GM19395 (cell line): ENCODE measurements at regions not wholly inside any gene's neighbourhood (a gene's known extent, or its start where the extent isn't known, plus 50 kb on each side); places are given as distances from the start of the nearest gene placed in this dataset.
"Not testable (repeated sequence)": the region's sequence is repeated elsewhere in the genome, so short reads cannot be mapped to it uniquely, and the experiment has no call there.

ENCODE experiments used
- ATAC-seq: cut with Tn5 transposase; IDR thresholded peaks from one replicate; pipeline ENCODE4 v1.9.1; 2021; ENCODE audit warnings: mild to moderate bottlenecking, moderate library complexity; ENCODE audit not compliant: unreplicated experiment

DNA sequence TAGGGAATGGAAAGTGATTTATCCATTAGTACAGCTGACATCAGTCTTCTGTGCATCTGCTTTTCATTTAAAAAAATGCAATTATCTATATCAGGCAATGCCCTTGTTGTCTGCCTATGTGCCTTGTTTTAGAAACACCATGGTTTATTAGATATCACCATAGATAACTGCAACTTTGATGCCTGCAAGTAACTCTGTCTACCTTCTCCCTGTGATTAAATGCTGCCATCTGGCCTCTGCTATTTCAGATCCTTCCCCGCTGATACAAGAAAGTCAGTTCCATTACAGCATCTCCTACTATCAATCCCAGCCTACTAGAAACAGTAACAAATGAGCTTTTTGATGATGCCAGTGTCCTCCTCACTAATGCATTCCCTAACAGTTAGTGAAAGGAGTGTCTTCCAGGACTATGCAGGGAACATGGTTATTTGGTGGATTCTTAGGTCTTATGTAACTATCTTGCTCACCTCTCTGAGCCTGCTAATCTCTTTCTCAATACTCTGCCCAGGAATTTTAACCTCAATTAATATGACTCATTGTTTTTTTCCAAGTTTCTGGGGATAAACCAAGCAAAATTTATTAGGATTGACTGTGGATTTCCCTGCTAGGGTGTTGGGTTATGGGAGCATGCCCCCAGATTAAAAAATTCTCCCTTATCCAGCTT, 444.9 kb downstream of the RAPGEF2 start:
- no peak for ATAC-seq

DNA sequence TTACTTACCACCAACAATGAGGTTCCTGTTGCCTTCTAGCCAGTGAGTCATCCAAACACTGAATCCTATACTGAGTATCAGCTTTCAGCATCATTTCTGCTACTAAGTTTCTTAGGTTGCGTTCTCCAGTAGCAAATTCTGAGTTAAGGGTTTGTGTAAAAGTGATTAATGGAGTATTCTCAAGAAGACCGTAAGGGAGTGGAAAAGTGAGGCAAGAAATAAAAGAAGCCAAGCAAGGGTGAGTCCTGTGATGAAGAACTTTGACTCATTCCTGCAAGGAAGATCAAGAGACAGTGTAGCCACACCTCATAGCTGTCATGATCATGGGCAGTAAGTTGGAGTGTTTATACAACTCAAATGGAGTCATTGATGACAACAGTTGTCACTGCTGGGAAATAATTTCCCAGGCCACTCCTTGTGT, 446.2 kb downstream of the RAPGEF2 start:
- no peak for ATAC-seq

DNA sequence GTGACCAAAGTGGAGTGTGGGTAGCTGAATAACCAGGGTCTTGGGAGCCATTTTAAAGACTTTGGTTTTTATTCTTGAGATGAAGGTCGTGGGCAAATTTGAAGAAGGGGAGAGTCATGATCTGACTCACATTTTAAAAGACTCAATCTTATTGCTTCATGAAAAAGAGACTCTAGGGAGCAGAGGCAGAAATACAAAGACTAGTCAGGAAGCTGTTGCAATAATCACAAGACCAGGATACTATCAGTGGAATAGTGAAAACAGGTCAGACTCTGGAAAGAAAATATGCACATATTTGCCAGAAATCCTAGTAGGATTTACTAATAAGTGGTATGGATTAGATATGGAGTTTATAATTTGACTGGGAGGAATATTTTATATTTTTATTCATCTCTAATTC, 448.4 kb downstream of the RAPGEF2 start:
- ATAC-seq = no peak

DNA sequence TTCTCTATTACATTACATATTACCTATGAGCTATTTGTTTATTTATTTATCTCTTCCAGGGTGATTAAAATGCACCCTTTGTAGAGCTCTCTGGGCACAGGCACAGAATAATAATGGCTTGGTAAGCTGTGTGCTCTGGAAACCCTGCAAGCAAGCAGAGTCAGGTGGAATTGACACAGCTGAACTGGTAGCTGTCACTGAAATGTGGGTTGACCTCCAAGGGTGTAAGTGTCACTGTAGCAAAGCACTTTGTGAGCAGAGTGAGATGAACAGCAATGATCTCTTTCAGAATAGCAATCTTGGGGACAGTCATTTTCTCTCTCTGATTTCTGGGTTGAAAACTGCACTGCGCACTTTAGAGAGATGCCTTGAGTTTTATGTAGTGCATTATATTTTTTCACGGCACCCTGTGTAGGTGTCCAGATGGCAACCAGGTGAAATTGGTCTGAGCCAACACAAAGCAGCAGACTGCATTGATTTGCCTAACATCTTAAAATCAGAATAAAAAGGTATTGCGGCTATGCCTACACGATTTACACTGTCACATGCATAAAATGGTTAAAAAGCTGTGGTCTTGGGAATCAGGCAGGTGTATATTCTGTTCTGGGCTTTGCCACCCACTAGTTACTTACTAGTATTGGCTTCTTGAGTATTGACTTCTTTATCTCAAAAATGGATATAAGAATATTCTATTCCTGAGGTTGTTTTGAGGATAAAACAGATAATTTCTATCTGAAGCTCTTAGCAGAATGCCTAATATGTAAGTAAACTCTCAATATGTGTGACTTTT, 450.3 kb downstream of the RAPGEF2 start:
- no peak for ATAC-seq

DNA sequence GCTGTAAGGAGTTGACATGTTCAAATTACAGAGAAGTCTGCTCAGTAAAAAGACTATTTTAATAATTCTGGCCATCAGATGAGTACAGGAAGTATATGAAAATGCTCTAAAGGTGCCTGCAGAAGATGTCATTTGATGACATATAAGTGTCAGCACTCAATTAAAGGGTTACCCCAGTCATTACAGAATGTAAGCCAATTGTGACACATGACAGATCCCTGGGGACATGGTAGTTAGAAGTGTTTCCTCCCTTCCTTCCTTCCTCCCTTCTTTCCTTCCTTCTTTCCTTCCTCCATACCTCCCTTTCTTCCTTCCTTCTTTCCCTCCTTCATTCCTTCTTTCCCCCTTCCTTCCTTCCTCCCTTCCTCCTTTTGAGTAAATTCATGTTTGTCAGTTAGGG, 453.0 kb downstream of the RAPGEF2 start:
- ATAC-seq = no peak

DNA sequence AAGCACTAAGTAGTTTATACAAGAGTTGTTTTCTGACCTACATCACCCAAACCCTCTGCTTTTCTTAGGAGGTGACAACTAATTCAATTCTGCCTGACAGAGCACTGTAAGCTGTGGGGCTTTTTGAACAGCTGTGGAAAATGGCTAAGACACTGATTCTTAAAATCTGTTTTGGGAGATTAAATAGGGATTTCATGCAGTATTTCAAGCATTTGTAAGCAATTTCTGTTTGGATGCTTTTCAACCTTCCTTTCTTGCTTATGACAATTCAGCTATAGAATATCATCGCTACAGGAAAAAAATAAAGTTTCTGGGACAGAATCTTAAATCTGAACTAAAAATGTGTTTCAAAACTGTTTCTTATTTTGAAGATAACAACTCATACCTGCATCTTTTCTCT, 459.5 kb downstream of the RAPGEF2 start:
- ATAC-seq = no peak

DNA sequence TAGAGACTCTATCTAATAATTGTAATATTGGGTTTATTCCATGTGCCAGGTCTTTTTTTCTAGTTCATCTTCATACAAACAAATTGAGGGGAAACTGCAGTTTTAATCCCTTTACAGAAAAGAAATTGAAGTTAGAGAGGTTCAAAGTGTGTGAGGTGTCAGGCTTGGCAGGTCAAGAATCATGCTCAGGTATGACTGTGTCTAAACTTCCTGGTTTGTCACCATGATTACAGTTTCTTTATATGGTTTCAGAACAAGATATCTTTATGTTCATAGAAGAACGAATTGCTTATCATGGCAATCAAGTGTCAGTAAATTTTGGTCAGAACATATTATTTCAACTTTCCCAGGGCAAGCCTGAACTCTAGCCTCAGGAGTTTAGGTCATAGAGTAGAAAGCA, 460.4 kb downstream of the RAPGEF2 start:
- ATAC-seq = no peak

DNA sequence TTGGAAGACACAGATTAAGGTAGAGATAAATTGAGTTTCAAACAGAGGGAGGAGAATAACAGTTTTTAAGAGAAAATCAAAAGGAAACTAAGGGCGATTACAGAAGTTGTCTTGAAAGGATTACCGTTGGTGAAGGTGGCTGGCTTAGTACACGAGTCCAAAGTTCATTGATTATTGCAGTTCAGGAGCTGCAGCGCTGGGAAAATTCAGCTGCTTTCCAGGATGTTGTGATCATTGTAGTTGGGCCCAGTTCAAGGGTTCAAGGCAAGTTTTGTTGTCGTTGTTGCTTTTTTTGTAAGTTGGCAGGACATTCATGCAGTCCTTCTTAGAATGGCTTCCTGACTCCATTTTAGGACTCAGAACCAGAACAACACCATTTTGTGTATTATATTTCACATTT, 461.7 kb downstream of the RAPGEF2 start:
- ATAC-seq = no peak

DNA sequence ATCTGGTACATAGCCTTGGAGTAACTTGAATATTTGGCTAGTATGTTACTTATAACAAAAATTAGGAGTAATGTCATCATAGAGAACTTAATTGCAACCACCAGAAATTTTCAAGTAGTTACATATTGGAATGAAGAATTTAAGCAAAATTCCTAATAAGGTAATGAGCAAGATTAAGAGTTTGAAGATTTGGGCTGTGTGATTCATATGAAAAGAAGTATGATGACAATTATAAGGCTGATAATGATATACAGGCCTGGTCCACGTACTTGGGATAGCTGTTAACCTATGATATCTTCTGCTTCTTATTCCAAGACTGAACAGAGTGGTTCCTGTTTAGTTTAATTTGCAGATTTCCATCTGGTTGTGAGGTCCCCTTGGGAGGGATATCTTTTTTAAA, 463.9 kb downstream of the RAPGEF2 start:
- no peak for ATAC-seq

DNA sequence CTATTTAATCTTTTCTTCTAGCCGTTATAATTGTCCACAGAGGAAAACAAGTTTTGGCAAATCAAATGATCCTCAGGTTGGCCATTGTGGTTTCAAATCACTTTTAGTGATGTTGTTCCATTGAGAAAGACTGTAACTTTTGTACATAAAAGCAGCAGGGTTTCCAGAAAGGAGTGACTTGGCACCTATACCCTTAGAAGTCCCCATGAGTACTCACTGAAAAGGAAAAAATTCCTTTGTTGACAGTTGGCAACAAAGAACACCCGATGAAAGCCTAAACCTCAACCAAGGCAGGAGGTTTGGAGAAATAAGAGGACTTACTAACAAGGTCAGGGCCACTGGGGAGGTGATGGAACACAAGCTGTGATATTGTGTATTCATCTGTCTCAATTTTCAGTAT, 474.4 kb downstream of the RAPGEF2 start:
- ATAC-seq = no peak

DNA sequence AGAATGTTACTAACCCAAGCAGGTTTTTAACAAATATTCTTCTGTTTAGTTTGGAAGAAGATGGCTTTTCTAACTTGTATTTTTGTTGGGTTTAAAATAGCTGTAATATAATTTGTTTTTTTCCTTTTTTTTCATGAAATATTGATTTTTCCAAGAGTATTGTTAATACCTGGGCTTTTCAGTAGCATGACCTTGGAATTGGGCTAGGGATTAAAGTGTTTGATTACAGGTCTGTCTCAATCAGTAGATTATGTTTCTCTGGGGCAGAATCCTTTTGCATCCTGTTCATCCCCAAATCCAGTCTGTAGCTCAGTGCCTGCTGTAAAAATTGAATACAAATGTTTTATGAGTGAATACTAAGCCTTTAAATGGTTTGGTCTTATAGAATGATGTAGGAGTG, 479.8 kb downstream of the RAPGEF2 start:
- no peak for ATAC-seq

DNA sequence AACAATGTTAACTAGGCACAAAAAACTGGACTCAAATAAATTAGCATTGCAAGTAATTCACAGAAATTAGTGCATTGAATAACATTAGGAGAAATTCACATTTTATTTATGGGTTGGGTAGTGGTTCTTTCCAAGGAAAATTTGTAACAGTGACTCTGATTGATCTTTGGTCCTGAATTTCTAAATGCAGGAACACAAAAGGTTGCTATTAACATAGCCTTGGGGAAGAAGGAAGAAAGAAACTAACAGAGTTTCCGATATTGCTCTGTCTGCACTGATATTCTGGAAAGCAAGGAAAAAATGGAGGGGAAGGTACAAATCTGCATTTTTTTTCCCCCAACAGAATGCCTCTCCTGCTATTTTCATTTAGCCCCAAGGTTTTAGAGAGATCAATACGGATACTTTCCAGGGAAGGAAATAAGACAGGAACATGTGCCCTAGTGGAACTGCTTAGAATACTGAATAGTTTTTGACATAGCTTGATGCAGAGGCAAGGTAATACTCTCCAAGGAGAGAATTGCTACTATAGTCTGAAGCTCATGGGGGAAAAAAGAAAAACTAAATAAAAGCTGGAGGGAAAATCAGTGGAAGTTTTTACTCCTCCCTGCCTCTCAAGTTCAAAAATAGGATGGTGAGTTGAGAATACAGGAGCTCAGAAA, 490.1 kb downstream of the RAPGEF2 start:
- ATAC-seq = no peak

DNA sequence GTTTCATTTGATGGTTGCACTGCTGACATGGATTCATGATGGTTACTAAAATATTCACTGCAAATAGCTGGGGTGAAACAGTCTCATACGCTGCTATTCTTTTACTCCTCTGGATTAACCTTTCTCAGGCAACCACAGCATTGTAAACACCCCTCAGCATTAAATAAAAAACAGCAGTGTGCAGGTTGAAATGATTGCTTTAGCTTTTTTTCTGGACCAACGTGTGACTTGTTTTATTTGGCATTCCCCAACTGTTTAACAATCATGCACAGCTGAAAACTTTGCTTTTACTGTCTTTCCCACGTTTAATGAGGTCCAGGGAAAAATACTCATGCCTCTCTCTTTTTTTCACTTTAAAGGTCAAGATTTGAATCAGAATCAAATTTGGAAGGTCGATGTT, 490.8 kb downstream of the RAPGEF2 start:
- no peak for ATAC-seq

DNA sequence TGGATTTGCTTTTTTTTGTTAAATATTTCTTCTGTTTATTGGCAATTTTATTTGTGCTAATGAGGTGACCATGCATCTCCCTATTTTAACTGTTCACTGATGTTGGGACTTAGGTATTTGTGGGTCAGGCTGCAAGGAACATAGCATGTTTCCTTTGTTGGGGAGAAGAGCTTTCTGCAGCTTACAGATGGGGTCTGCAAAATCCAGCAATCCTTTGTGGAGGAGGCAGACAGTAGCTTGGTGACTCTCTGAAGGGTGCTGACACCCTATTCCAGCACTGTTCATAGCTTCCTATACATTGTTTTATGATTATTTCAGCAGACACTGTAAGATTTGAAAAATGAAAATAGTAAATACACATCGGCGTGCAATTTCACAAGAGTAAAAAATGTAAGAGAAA, 491.7 kb downstream of the RAPGEF2 start:
- ATAC-seq = no peak

DNA sequence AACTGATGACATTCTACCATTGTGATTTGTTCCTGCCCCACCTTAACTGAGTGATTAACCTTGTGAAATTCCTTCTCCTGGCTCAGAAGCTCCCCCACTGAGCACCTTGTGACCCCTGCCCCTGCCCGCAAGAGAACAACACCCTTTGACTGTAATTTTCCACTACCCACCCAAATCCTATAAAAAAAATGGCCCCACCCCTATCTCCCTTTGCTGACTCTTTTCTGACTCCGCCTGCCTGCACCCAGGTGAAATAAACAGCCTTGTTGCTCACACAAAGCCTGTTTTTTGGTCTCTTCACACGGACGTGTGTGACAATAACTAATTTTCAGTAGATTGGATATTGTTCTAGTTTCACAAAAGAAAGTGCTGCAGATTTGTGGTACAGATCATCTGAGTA, 492.2 kb downstream of the RAPGEF2 start:
- ATAC-seq = not testable (repeated sequence)

DNA sequence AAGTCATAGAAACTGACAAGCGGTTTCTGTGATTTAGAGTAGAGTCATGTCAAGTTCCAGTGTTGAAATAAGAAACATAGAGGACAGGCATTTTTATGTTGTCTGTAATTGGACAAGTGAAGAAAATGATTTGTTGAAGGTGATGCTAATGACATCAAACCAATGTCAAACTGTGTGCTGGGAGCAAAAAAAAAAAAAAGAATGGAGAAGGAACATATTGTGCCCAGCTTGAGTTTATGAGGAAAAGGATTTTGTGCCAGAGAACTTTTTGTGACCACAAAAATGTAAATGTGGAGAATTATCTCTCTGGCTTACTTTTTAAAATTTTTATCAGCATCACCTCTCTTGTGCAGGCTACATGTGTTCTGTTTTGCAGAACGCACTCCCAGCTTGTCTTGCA, 495.7 kb downstream of the RAPGEF2 start:
- ATAC-seq = no peak

DNA sequence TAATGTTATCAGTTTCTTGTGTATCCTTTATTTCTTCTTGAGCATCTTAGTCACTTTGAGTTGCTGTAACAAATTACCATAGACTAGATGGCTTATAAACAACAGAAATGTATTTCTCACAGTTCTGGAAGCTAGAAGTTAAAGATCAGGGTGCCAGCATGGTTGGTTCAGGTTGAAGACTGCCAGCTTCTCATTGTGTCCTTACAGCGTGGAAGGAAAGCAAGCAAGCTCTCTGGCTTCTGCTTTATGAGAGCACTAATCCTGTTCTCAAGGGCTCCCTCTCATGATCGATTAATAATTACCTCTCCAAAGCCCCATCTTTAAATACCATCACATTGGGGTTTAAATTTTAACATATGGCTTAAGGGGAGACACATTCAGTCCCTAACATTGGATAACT, 497.2 kb downstream of the RAPGEF2 start:
- no peak for ATAC-seq

DNA sequence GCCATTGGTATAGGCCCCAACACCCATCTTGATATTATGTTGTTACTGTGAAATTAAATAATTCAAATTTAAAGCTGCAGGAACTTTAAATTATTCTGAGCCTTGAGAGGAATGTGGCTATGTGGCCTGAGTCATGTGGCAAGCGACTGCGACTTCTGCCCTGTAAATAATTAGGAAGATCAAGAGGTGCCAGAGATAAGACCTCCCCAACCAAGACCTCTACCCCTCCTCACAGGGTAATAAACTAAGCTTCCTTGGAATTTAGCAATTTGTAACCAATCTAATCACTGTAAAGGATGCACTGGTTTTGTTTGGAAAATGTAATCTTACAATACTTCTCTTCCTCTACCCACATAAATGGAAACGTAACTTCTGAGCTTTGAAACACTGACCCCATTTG, 501.9 kb downstream of the RAPGEF2 start:
- no peak for ATAC-seq

DNA sequence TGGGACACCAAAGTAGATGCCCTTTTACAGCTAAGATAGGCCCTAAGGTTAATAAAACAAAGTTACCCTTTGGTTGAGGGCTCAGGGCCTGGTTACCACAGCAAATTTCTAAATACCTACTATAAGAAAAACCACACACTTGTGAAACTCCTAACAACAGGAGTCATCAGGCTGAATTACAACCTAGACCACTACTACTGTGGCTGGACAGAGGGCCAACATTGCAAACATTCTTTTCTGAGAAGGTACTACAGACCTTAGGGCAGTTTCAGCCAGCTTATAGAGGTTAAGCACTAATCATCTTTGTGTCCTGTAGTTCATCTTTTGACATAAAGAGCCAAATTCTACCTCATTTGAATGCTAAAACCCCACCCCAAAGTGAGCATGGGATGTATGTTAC, 504.0 kb downstream of the RAPGEF2 start:
- ATAC-seq = no peak

DNA sequence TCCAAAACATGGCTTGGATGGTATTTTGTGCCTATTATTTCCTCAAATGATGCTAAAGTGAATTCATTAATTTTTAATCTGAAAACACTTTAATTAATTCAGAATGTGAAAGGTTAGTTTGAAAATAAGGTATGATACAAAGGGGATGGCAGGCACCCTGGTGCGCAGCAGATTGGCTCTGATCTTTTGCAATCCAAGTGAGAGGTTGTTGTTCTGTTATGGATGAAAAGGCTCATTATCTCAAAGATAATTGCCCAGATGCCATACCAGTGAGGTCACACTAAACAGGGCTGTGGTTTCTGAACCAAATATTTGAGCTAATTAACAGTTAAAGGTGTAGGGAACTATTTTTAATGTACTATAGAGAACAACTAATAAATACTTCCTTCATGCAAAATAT, 504.9 kb downstream of the RAPGEF2 start:
- no peak for ATAC-seq

DNA sequence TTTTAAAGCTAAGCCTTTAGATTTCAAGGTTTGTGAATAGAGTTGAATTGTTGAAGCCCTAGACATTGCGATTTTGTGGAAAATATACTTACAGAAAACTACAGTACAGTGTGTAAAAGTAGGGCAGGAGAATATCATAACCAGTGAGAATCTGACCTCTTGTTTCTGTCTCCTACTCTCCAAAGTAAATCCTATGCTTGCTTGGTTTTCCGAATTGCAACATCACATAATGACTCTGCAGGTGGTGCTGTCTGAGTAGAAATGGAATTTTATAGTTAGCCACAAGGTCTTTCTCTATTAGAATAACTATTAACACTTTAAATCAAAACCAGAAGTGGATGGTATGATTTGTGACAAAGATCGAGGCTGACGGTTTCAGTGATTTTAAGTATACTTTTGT, 505.6 kb downstream of the RAPGEF2 start:
- no peak for ATAC-seq

DNA sequence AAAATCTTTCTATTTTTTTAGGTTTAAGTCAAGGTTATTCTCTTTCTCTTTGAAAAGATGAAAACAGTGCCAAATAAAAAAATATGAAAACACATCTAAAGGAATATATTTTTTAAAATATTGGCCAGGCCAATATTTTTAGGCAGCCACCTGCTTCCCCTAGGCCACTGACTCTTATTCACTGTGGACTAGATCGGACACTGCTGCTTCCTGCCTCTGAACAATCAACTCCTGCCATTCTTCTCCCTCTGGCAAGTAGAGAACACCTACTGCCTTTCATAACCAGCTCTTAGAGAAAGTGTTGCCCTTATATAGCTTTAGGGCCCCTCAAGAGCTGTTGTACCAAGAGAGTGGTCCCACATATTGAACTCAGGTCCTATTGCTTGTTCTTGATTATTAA, 529.2 kb downstream of the RAPGEF2 start:
- no peak for ATAC-seq
